HepG2 (cell line): ENCODE measurements at regions not wholly inside any gene's neighbourhood (a gene's known extent, or its start where the extent isn't known, plus 50 kb on each side); places are given as distances from the start of the nearest gene placed in this dataset.

Experiments
- ELK4 ChIP-seq: sonication (generic); formaldehyde crosslinking; IDR thresholded peaks from 2 replicates; pipeline ENCODE4 v1.9.0; 2021; ENCODE audit warnings: missing genetic modification reagents, borderline replicate concordance
- FOXM1 ChIP-seq: sonication (generic); formaldehyde crosslinking; IDR thresholded peaks from 2 replicates; pipeline ENCODE4 v1.5.0; 2020; ENCODE audit warnings: missing genetic modification reagents
- HDAC1 ChIP-seq: sonication (generic); formaldehyde crosslinking; IDR thresholded peaks from 2 replicates; pipeline ENCODE4 v1.5.1; 2020; ENCODE audit warnings: mild to moderate bottlenecking, missing genetic modification reagents
- HDAC6 ChIP-seq: fragments of 200-600 bp; sonication (generic); IDR thresholded peaks from 2 replicates; pipeline ENCODE4 v1.7.0; 2017; ENCODE audit warnings: mild to moderate bottlenecking, antibody characterized with exemption, low read length, low read depth
- KDM4B ChIP-seq: sonication (generic); formaldehyde crosslinking; IDR thresholded peaks from 2 replicates; pipeline ENCODE4 v1.4.0; 2020; ENCODE audit warnings: missing genetic modification reagents
- MAFK ChIP-seq, 2 experiments: IDR thresholded peaks in 1 of 2; conservative IDR thresholded peaks in 1 of 2; 2 replicates each; pipeline ENCODE4 v1.6.1; 2011; ENCODE audit warnings: improper control_type of control experiment in 2 of 2, low read length in 2 of 2
- NRL ChIP-seq: sonication (generic); formaldehyde crosslinking; IDR thresholded peaks from 2 replicates; pipeline ENCODE4 v1.5.0; 2020; ENCODE audit warnings: missing genetic modification reagents, mild to moderate bottlenecking, moderate library complexity, borderline replicate concordance
- RBAK ChIP-seq: sonication (generic); formaldehyde crosslinking; IDR thresholded peaks from 2 replicates; pipeline ENCODE4 v1.5.1; 2020; ENCODE audit warnings: mild to moderate bottlenecking, missing genetic modification reagents
- ZBTB20 ChIP-seq: sonication (generic); formaldehyde crosslinking; IDR thresholded peaks from 2 replicates; pipeline ENCODE4 v1.8.1; 2023; ENCODE audit warnings: missing genetic modification reagents, low read depth, mild to moderate bottlenecking, borderline replicate concordance
- ZNF512B ChIP-seq: sonication (generic); formaldehyde crosslinking; IDR thresholded peaks from 2 replicates; pipeline ENCODE4 v1.5.1; 2020; ENCODE audit warnings: missing genetic modification reagents, mild to moderate bottlenecking, borderline replicate concordance
- ZNF564 ChIP-seq: sonication (generic); formaldehyde crosslinking; IDR thresholded peaks from 2 replicates; pipeline ENCODE4 v1.8.1; 2023; ENCODE audit warnings: mild to moderate bottlenecking, missing genetic modification reagents
- ZNF781 ChIP-seq: sonication (generic); formaldehyde crosslinking; IDR thresholded peaks from 2 replicates; pipeline ENCODE4 v1.5.1; 2020; ENCODE audit warnings: borderline replicate concordance, mild to moderate bottlenecking, missing genetic modification reagents; ENCODE audit errors: not compliant biosample characterization

GRCh38 chr1:82788660-82789059 is 987.9 kb downstream of the ADGRL2 start:
- no peak for TF ChIP-seq FOXM1
- TF ChIP-seq HDAC1, result no peak
- no peak for TF ChIP-seq ELK4
- no peak for TF ChIP-seq ZBTB20 (CRISPR knock-in tag)
- no peak for TF ChIP-seq HDAC6
- TF ChIP-seq NRL (CRISPR knock-in tag), result no peak
- no peak for TF ChIP-seq MAFK (conservative IDR thresholded peaks at IDR 0.05 in 1 of 2, IDR thresholded peaks at IDR 0.05 in 1 of 2; ENCODE audit: low read length in 2 of 2)
- no peak for TF ChIP-seq ZNF781 (CRISPR knock-in tag)
- no peak for TF ChIP-seq RBAK (CRISPR knock-in tag)
- no peak for TF ChIP-seq KDM4B
- TF ChIP-seq ZNF564 (CRISPR knock-in tag), result no peak
- no peak for TF ChIP-seq ZNF512B (CRISPR knock-in tag)
